AG04449 (cell line): ENCODE measurements at regions not wholly inside any gene's neighbourhood (a gene's known extent, or its start where the extent isn't known, plus 50 kb on each side); places are given as distances from the start of the nearest gene placed in this dataset.

Source experiments
- CTCF ChIA-PET: fragments of 350-600 bp; formaldehyde crosslinking; extraction: SDS; loops from one replicate; lab custom pipeline; 2021; ENCODE audit warnings: antibody characterized with exemption; lab: Yijun Ruan, JAX
- POLR2A ChIA-PET: fragments of 400-600, 350-600 bp; formaldehyde crosslinking; extraction: SDS; loops from one replicate; lab custom pipeline; 2020; ENCODE audit warnings: antibody characterized with exemption, inconsistent platforms; lab: Yijun Ruan, JAX
- DNase-seq: peaks from one replicate; pipeline ENCODE4 v3.0.0-alpha.2; 2010; ENCODE audit warnings: low read depth, low spot score
- H3K4me3 ChIP-seq: 2 replicates; pipeline ENCODE4 v1.5.1; 2011; ENCODE audit warnings: low read depth, mild to moderate bottlenecking, control low read depth, low read length
- CTCF ChIP-seq: IDR thresholded peaks from one replicate; pipeline ENCODE4 v1.5.1; 2011; ENCODE audit warnings: mild to moderate bottlenecking, moderate library complexity, low read length, control low read depth, inconsistent platforms; ENCODE audit not compliant: insufficient read depth; ENCODE audit errors: missing control alignments

GRCh38 chr3:59632760-59633573, 583.1 kb upstream of the CFAP20DC start:
- ChIA-PET POLR2A (no interaction called here), CTCF (interaction anchor here (1.3 to 1.4 kb wide), 2 partner anchors 225 to 227 kb away, joined by 3 to 6 read pairs; no protein-coding TSS in a partner anchor)
- H3K4me3 ChIP-seq, result no peak overlapping the region
- DNase-seq, result no peak
- no peak for TF ChIP-seq CTCF

GRCh38 chr3:59631482-59631881, 581.7 kb upstream of the CFAP20DC start:
- no peak for DNase-seq
- ChIA-PET CTCF (no interaction called here), POLR2A (no interaction called here)
- no peak for TF ChIP-seq CTCF
- no peak overlapping the region for H3K4me3 ChIP-seq

GRCh38 chr3:59621037-59621436, 571.2 kb upstream of the CFAP20DC start:
- ChIA-PET CTCF (interaction anchor here (0.9 kb wide), 2 partner anchors 13 to 182 kb away, joined by 3 read pairs; no protein-coding TSS in a partner anchor), POLR2A (no interaction called here)
- no peak for TF ChIP-seq CTCF
- DNase-seq, result no peak
- H3K4me3 ChIP-seq, result no peak overlapping the region

- TF ChIP-seq CTCF, result no peak
- DNase-seq, result no peak
- ChIA-PET POLR2A (no interaction called here), CTCF (no interaction called here)
- H3K4me3 ChIP-seq, result no peak overlapping the region
Observed at GRCh38 chr3:59620325-59620724, 570.5 kb upstream of the CFAP20DC start.

GRCh38 chr3:59612444-59612715, 562.6 kb upstream of the CFAP20DC start:
- CTCF ChIA-PET, result no interaction called here
- TF ChIP-seq CTCF, result no peak
- no peak for DNase-seq
- H3K4me3 ChIP-seq, result no peak overlapping the region
- POLR2A ChIA-PET, result no interaction called here

GRCh38 chr3:59611649-59612443, 562.0 kb upstream of the CFAP20DC start:
- ChIA-PET POLR2A (no interaction called here), CTCF (no interaction called here)
- no peak for TF ChIP-seq CTCF
- H3K4me3 ChIP-seq, result no peak overlapping the region
- no peak for DNase-seq
